Keratinocyte (primary cell): ENCODE measurements at regions not wholly inside any gene's neighbourhood (a gene's known extent, or its start where the extent isn't known, plus 50 kb on each side); places are given as distances from the start of the nearest gene placed in this dataset.

ENCODE experiments used
- DNase-seq: peaks from one replicate; pipeline ENCODE4 v3.0.0-alpha.2; 2011; ENCODE audit warnings: low read depth, missing footprints, low spot score
- FAIRE-seq: peaks from 2 replicates; lab custom pipeline; 2011; peaks lifted over from hg19 to GRCh38; lab: Jason Lieb, UNC
- H2AFZ ChIP-seq: 2 replicates; pipeline ENCODE4 v1.6.0; 2012; ENCODE audit warnings: low read length, control low read depth, inconsistent platforms; ENCODE audit not compliant: control insufficient read depth
- H3K27ac ChIP-seq: 2 replicates; pipeline ENCODE4 v1.5.1; 2011; ENCODE audit warnings: low read length; ENCODE audit not compliant: control insufficient read depth, insufficient read depth
- H3K27me3 ChIP-seq: 3 replicates; pipeline ENCODE4 v1.6.0; 2011; ENCODE audit warnings: low read length; ENCODE audit not compliant: control insufficient read depth, insufficient read depth; ENCODE audit errors: extremely low read depth
- H3K36me3 ChIP-seq, 2 experiments: 2 replicates in 1 of 2; 3 replicates in 1 of 2; pipeline ENCODE4 v1.5.1; 2011; ENCODE audit warnings: low read length in 2 of 2, mild to moderate bottlenecking in 1 of 2; ENCODE audit not compliant: control insufficient read depth in 2 of 2, insufficient read depth in 2 of 2; ENCODE audit errors: extremely low read depth in 1 of 2
- H3K4me1 ChIP-seq: 3 replicates; pipeline ENCODE4 v1.5.1; 2011; ENCODE audit warnings: low read length; ENCODE audit not compliant: control insufficient read depth, insufficient read depth; ENCODE audit errors: extremely low read depth
- H3K4me2 ChIP-seq: 3 replicates; pipeline ENCODE4 v1.6.0; 2011; ENCODE audit warnings: low read depth, low read length; ENCODE audit not compliant: control insufficient read depth, insufficient read depth; ENCODE audit errors: extremely low read depth
- H3K4me3 ChIP-seq, 3 experiments: fragments of 200-600 bp in 1 of 3; sonication (generic) in 1 of 3; 2 replicates in 2 of 3; 3 replicates in 1 of 3; pipeline ENCODE4 v1.5.1; 2011 to 2016; ENCODE audit warnings: low read length in 3 of 3, mild to moderate bottlenecking in 3 of 3, control low read depth in 2 of 3, inconsistent platforms in 1 of 3, low read depth in 1 of 3, mixed read lengths in 1 of 3, mixed run types in 1 of 3, moderate library complexity in 1 of 3; ENCODE audit not compliant: control insufficient read depth in 2 of 3, insufficient read depth in 2 of 3; ENCODE audit errors: extremely low read depth in 1 of 3
- H3K79me2 ChIP-seq: 2 replicates; pipeline ENCODE4 v1.6.0; 2012; ENCODE audit warnings: low read length; ENCODE audit not compliant: control insufficient read depth, insufficient read depth
- H3K9ac ChIP-seq: 3 replicates; pipeline ENCODE4 v1.6.0; 2011; ENCODE audit warnings: low read length; ENCODE audit not compliant: control insufficient read depth, insufficient read depth; ENCODE audit errors: extremely low read depth
- H3K9me1 ChIP-seq: 3 replicates; pipeline ENCODE4 v1.6.0; 2011; ENCODE audit warnings: low read length; ENCODE audit not compliant: control insufficient read depth, insufficient read depth; ENCODE audit errors: extremely low read depth
- H3K9me3 ChIP-seq: 2 replicates; pipeline ENCODE4 v1.5.1; 2012; ENCODE audit warnings: low read depth, low read length; ENCODE audit not compliant: control insufficient read depth
- H4K20me1 ChIP-seq: 3 replicates; pipeline ENCODE4 v1.6.0; 2011; ENCODE audit warnings: low read length; ENCODE audit not compliant: control insufficient read depth, insufficient read depth; ENCODE audit errors: extremely low read depth
- CTCF ChIP-seq, 3 experiments: IDR thresholded peaks in 1 of 3; conservative IDR thresholded peaks in 1 of 3; optimal IDR thresholded peaks in 1 of 3; 2 replicates in 2 of 3; 3 replicates in 1 of 3; pipeline versions ENCODE3 to v1.5.1; 2011; ENCODE audit warnings: low read length in 3 of 3, mild to moderate bottlenecking in 3 of 3, moderate library complexity in 2 of 3, control low read depth in 1 of 3, inconsistent platforms in 1 of 3; ENCODE audit not compliant: insufficient read depth in 2 of 3; ENCODE audit errors: extremely low read depth in 1 of 3
- EZH2 ChIP-seq: IDR thresholded peaks from one replicate; pipeline ENCODE4 v1.6.1; 2012; ENCODE audit warnings: inconsistent platforms, mild to moderate bottlenecking, low read length, moderate library complexity
- dilution Hi-C: fragments of 300-500 bp; cut with MboI; formaldehyde crosslinking; loops from one replicate; pipeline ENCODE4 v1.7.0; 2020; ENCODE audit warnings: low sequenced_read_pairs; ENCODE audit not compliant: extremely low pct_ligation_motif_present

GRCh38 chr11:100629671-100630070, 57.4 kb upstream of the ARHGAP42 start:
- peaks cover 2% of the 10 kb centered on the region for H3K4me1 ChIP-seq
- no peak for FAIRE-seq

GRCh38 chr11:100630898-100631297, 56.2 kb upstream of the ARHGAP42 start:
- Histone ChIP-seq H3K9me3 (no peaks in the 10 kb centered on the region), H2AFZ (no peak overlapping the region)
- no peak for FAIRE-seq

More at GRCh38 chr11:100629671-100630070, 57.4 kb upstream of the ARHGAP42 start:
- no peaks in the 10 kb centered on the region for H3K9me3 ChIP-seq
- no peaks in the 10 kb centered on the region for H4K20me1 ChIP-seq
- dilution Hi-C loops, result no loop called here
- no peak for TF ChIP-seq CTCF (optimal IDR thresholded peaks at IDR 0.05 in 1 of 3, IDR thresholded peaks at IDR 0.05 in 1 of 3, conservative IDR thresholded peaks at IDR 0.05 in 1 of 3; ENCODE audit: extremely low read depth in 1 of 3, insufficient read depth in 2 of 3, low read length in 3 of 3)
- no peak for TF ChIP-seq EZH2
- no peaks in the 10 kb centered on the region for H3K27me3 ChIP-seq
- no peak overlapping the region for H2AFZ ChIP-seq
- no peak overlapping the region for H3K27ac ChIP-seq
- no peaks in the 10 kb centered on the region for H3K79me2 ChIP-seq
- no peaks in the 10 kb centered on the region for H3K9me1 ChIP-seq
- H3K9ac ChIP-seq, result no peak overlapping the region
- DNase-seq, result no peak
- no peak overlapping the region for H3K4me2 ChIP-seq
- H3K4me3 ChIP-seq, result no peak overlapping the region
- H3K36me3 ChIP-seq, result no peaks in the 10 kb centered on the region

More at GRCh38 chr11:100630898-100631297, 56.2 kb upstream of the ARHGAP42 start:
- no peaks in the 10 kb centered on the region for H3K36me3 ChIP-seq
- no peaks in the 10 kb centered on the region for H3K4me1 ChIP-seq
- no peak overlapping the region for H3K4me2 ChIP-seq
- H3K27ac ChIP-seq, result no peak overlapping the region
- no peak overlapping the region for H3K9ac ChIP-seq
- H3K4me3 ChIP-seq, result no peak overlapping the region
- no peaks in the 10 kb centered on the region for H4K20me1 ChIP-seq
- no peaks in the 10 kb centered on the region for H3K79me2 ChIP-seq
- no peaks in the 10 kb centered on the region for H3K27me3 ChIP-seq
- dilution Hi-C loops, result no loop called here
- no peak for TF ChIP-seq CTCF (optimal IDR thresholded peaks at IDR 0.05 in 1 of 3, IDR thresholded peaks at IDR 0.05 in 1 of 3, conservative IDR thresholded peaks at IDR 0.05 in 1 of 3; ENCODE audit: extremely low read depth in 1 of 3, insufficient read depth in 2 of 3, low read length in 3 of 3)
- TF ChIP-seq EZH2, result no peak
- DNase-seq, result no peak
- H3K9me1 ChIP-seq, result no peaks in the 10 kb centered on the region
